Ureter (tissue), 1 donor: ENCODE measurements at regions not wholly inside any gene's neighbourhood (a gene's known extent, or its start where the extent isn't known, plus 50 kb on each side); places are given as distances from the start of the nearest gene placed in this dataset.
"Not testable (repeated sequence)": the region's sequence is repeated elsewhere in the genome, so short reads cannot be mapped to it uniquely, and the experiment has no call there.

Source experiments
- DNase-seq: peaks from one replicate; pipeline ENCODE4 v3.0.0-alpha.2; 2020; ENCODE audit warnings: low spot score
- donor health status: DM: yes; HTN: yes; CAD: no.

- no peak for DNase-seq
Measured at GRCh38 chr13:65155861-65156260, 2074.3 kb downstream of the PCDH9 start.

GRCh38 chr13:65154661-65155447 lies 2075.3 kb downstream of the PCDH9 start:
- no peak for DNase-seq

DNA sequence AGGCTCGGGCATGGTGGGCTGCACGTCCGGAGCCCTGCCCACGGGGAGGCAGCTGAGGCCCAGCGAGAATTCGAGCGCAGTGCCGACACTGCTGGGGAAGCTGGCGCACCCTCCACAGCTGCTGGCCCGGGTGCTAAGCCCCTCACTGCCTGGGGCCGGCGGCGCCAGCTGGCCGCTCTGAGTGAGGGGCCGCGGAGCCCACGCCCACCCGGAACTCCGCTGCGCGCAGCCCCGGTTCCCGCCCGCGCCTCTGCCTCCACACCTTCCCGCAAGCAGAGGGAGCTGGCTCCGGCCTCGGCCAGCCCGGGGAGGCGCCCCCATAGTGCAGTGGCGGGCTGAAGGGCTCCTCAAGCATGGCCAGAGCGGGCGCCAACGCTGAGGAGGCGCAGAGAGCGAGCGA lies 2080.4 kb downstream of the PCDH9 start:
- no peak for DNase-seq

GRCh38 chr13:65143920-65144319 lies 2086.2 kb downstream of the PCDH9 start:
- no peak for DNase-seq

- DNase-seq, result no peak
Measured at GRCh38 chr13:65133094-65133493, 2097.0 kb downstream of the PCDH9 start.

- DNase-seq, result no peak
Measured at GRCh38 chr13:65125236-65125635, 2104.9 kb downstream of the PCDH9 start.

- no peak for DNase-seq
Measured at GRCh38 chr13:65112531-65112941, 2117.6 kb downstream of the PCDH9 start.

- DNase-seq, result no peak
Measured at GRCh38 chr13:65112123-65112522, 2118.0 kb downstream of the PCDH9 start.

GRCh38 chr13:65111223-65111622 lies 2118.9 kb downstream of the PCDH9 start:
- DNase-seq, result no peak

GRCh38 chr13:65104436-65104835 lies 2125.7 kb downstream of the PCDH9 start:
- DNase-seq, result not testable (repeated sequence)

DNA sequence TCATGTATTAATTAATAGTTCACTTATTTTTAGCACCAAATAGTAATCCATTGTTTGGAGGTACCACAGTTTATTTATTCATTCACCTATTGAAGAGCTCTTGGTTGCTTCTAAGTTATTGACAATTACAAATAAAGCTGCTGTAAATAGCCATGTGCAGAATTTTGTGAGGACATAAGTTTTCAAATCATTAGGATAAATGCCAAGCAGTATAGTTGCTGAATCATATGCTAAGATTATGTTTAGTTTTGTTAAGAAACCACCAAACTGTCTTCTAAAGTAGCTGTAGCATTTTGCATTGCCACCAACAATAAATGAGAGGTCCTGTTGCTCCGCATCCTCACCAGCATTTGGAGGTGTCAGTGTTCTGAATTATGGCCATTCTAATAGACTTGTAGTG lies 2126.8 kb downstream of the PCDH9 start:
- DNase-seq, result no peak

DNA sequence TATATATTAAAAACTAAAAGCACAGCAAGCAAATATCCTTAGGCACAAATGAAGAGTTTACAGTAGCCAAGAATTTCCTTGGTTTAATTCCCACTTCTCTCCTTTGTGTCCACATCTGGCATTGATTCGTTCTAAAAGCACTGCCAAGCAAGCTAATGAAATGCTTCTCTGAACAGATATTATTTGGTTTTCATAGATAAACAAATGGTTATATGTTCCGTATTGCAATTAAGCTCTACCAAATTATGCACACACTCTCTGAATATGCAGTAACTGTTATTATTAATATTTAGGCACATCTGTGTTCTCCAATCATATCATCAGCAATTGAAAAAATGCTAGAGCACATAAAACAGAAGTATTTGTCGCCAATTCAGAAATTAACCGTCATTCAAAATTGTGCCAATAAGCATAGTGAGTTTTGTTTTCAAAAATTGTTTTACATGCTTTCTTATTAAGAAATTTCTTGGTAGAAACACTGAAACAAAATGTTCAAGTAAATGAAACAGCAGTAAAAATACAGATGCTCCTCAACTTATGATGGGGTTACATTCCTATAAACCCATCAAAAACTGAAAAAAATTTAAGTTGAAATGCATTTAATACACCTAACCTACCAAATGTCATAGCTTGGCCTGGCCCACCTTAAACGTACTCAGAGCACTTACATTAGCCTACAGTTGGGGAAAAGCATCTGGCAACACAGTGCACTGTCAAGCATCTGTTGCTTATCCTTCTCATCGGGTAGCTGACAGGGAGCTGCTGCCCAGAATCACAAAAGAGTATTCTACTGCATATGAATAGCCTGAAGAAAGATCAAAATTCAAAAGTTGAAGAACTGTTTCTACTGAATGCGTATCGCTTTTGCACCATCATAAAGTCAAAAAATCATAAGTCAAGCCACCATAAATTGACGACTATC lies 2134.7 kb downstream of the PCDH9 start:
- no peak for DNase-seq

DNA sequence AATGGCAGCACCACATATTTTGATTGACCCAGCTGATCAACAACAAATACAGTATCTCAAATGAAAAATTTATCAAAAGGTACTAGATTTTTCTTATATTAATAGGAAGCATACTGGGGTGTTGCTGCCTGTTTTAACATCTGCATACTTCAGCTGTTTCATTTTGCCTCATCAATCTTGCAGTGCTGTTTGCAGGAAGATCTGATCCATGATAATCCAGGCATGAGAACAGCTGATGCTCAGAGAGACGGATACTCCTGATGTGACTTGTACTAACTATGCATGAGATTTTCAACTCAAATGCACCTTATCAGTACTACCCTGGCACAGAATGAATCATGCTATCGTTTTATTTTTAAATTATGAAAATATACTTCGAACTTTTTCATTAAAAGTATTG lies 2136.8 kb downstream of the PCDH9 start:
- no peak for DNase-seq

- DNase-seq, result no peak
Measured at GRCh38 chr13:65091031-65091430, 2139.1 kb downstream of the PCDH9 start.

DNA sequence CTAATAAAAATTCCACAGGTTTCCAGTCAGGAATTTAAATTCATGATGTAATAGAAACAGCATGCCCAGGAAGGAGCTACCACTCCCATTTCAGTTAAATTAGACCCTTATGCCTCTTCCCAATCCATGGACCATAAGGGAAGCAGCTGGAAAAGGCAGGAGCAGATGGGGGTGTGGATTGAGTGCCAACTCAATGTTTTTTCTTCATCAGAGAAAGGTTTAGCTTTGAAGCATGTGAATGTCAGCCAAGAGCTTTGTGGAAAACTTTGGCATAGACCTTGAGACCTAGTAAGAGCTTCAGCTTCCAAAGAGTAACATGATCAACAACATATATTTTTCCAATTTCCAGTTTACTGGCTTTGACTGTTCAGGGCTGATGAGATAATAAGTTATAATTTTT lies 2139.9 kb downstream of the PCDH9 start:
- DNase-seq, result no peak

GRCh38 chr13:65088906-65089305 lies 2141.2 kb downstream of the PCDH9 start:
- DNase-seq, result no peak

GRCh38 chr13:65085977-65086376 lies 2144.2 kb downstream of the PCDH9 start:
- no peak for DNase-seq

- no peak for DNase-seq
Measured at GRCh38 chr13:65074248-65074647, 2155.9 kb downstream of the PCDH9 start.

GRCh38 chr13:65064967-65065366 lies 2165.2 kb downstream of the PCDH9 start:
- no peak for DNase-seq

GRCh38 chr13:65063753-65064152 lies 2166.4 kb downstream of the PCDH9 start:
- DNase-seq, result no peak

GRCh38 chr13:65057986-65058385 lies 2172.2 kb downstream of the PCDH9 start:
- DNase-seq, result no peak

- no peak for DNase-seq
Measured at GRCh38 chr13:65054277-65054676, 2175.9 kb downstream of the PCDH9 start.

DNA sequence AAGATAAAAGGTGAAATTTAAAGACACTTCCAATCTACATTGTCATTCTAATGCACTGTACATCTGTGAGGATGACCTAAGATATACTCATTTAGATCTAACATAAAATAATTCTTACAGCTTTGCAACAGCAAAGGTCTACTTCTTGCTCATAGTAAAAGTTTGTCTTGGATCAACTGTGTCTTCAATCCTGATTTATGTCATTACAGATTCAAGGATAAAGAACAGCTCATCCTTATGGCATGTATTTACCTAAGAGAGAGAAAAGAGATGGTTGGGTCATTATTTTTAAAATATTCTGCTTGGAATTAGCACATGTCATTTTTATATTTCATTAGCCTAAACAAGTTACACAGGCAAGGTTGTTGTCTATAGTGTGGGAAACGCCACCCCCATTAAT lies 2193.1 kb downstream of the PCDH9 start:
- no peak for DNase-seq
